GM18511 (cell line): ENCODE measurements at regions not wholly inside any gene's neighbourhood (a gene's known extent, or its start where the extent isn't known, plus 50 kb on each side); places are given as distances from the start of the nearest gene placed in this dataset.

Source experiments
- ATAC-seq: cut with Tn5 transposase; IDR thresholded peaks from one replicate; pipeline ENCODE4 v1.9.1; 2021; ENCODE audit warnings: mild to moderate bottlenecking, moderate library complexity; ENCODE audit not compliant: unreplicated experiment

DNA sequence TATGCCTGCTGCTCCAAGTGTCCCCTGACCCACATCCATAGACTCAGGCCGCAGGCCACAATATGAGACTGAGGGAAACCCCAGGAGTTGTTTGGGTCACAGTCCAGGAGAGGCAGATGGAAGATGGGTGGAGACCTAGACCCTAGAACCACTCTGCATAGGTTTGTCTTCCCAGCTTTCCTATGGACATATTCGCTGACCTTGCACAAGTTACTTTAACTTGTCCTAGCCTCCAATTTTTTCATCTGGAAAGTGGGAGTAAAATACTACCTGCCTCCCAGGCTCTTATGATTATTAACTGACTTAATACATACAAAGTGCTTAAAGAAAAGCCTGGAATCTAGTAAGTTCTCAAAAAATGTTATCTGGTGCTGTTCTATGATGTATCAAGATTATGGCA, 157.1 kb upstream of the IFNG-AS1 start:
- no peak for ATAC-seq

DNA sequence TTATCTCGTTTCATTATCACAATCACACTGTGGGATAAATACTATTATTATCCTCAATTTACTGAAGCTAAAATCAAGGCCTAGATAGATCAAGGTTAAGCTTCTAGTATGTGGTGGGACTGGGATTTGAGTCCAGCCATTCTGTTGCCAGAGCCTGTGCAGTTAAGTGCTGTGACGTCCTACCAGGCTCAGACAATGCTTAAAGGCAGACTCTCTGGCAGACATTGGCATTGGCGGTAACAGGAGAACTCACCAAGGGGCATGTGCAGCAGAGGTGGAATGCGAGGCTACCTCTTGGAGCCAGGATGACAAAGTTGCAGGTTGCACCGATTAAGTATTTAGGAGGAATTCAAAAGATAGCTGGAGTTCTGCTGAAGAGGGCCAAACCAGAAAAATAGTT, 155.6 kb upstream of the IFNG-AS1 start:
- no peak for ATAC-seq

DNA sequence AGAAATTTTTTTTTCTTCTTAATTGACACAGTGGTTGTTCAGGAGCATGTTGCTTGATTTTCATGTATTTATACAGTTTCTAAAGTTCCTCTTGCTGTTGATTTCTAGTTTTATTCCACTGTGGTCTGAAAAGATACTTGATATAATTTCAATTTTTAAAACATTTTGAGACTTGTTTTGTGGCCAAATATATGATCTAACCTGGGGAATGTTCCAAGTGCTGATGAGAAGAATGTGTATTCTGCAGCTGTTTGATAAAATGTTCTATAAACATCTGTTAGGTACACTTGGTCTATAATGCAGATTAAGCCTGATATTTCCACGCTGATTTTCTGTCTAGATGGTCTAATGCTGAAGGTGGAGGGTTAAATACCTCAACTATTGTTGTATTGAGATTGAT, 151.4 kb upstream of the IFNG-AS1 start:
- no peak for ATAC-seq

DNA sequence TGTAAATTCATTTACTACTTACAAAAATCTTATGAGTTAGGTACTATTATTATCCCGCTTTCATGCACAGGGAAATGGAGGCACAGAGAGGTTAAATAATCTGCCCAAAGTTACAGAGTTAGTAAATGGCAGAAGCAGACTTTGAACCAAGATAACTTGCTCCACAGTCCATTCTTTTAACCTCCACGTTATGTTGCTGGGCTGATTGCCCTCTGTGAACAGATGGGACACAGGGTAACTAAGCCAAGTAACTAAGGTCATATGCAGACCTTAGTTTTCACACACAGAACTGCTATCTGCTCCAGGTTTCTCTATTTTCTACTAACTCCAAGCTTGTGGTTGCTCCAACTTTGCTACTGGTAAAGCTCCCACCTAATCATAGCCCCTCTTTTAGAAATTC, 147.1 kb upstream of the IFNG-AS1 start:
- no peak for ATAC-seq

DNA sequence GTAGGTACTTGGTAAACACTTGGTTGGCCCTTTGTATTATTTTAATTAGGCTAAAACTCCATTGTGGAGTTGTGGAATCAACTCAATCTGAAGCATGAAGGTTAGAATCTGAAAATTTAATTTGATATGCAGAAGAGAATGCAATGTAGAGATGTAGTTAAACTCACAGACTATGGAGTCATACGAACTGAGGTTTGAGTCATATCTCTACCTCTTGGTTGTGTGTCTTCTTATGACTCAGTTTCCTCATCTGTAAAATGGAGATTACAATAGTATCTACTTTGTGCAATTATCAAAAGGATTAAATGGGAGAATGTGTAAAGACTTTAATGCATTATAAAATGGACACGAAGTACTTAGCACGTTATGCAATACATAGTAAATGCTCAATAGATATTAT, 146.0 kb upstream of the IFNG-AS1 start:
- no peak for ATAC-seq

DNA sequence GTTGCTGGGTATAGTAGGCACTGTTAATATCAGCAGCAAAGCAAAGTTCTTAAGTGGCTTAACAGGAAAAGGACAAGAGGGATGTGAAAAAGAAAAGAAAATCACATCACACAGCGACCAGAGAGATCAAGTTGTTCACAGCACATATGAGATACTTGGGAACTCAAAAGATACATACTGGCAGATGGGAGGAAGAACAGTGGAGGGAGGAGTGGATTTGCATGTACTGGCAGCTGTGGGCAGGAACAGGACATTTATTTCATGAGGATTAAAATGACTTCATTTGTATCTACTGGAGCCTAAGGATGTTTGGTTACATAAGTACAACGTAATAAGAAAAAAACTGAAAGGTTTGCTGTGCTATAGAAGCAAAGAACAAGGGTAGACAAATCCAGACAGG, 136.5 kb upstream of the IFNG-AS1 start:
- no peak for ATAC-seq

DNA sequence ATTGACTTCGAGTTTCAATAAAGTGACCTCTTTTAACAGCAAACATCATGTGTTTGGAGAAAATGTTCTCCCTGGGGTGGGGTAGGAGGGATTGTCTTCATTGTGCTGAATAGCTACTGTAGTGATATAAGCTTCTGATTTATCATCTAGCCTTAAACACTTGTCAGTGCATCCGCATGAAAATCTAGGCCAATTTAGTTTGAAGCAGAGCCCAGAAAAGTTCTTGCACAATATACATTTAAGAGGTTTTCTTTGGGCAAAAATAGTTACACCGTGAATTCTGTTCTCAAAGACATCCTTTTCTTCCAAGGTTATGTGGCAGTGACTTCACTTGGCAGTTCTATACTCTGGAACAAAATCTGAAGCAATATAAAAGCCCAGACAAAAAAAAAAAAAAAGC, 136.0 kb upstream of the IFNG-AS1 start:
- ATAC-seq = no peak

DNA sequence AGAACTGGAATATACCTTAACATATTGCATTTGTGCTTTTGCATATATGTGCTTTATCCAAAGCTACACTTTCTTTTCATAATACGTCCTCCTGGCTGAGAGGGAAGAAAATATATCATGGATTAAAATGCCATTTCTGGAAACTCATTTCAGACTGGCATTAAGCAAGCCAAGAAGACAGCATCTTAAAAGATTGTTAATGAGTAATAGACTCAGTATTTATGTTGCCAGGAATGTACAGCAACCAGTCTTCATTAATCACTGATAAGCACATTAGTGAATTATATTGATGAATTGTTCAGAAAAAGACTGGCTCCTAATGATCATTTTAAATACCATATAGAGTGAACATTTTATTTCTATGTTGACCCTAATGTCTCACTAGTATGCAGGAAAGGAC, 134.9 kb upstream of the IFNG-AS1 start:
- no peak for ATAC-seq

DNA sequence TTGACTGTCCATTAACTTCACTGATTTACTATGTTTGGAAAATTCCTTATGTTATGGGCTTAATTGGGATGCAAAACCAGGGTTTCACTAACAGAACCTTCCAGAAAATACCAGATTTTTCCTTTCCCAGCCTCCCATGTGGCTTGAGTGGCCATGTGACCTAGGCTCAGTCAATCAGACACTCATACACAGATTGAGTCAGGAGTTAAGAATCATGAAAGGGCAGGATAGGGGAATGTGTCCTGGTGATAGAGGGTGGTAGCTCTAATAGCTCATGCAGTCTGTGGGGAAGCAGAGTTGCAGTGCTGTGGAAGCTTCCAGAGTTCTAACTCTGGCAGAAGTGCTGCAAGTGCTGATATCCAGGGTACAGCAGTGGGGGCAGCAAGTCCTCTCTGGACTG, 134.1 kb upstream of the IFNG-AS1 start:
- no peak for ATAC-seq

DNA sequence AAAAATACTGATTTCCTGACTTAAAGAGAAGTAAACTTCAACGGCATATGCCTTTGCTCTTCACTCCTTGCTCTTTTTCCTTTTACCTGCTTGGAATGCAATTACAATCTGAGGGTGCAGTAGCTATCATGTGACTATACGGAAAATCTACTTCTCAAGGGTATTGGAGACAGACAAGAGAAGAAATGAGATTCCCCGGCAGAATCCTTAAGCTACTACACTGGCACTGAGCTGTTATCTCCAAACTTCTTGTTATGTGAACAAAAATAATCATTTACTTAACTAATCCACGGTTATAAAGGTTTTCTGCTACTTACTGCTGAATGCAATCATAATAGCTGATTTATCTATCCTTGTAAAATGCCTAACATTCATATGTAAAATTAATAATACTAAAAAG, 118.0 kb upstream of the IFNG-AS1 start:
- ATAC-seq = no peak

DNA sequence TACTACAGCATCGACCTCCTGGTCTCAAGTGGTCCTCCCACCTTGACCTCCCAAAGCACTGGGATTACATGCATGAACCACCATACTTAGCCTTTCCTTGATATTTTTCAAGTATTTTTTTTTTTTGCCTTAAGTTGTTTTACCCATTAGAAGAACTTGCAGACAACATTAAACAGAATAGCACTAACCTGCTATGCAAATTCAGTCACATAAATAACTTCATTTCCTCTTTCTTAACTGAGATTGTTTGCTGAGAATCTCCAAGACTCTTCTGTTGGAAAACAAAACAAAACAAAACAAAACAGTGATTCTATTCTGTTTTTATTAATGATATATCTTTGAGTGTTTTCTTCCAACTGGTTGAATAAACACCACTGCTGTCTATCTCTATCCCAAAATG, 115.9 kb upstream of the IFNG-AS1 start:
- no peak for ATAC-seq

DNA sequence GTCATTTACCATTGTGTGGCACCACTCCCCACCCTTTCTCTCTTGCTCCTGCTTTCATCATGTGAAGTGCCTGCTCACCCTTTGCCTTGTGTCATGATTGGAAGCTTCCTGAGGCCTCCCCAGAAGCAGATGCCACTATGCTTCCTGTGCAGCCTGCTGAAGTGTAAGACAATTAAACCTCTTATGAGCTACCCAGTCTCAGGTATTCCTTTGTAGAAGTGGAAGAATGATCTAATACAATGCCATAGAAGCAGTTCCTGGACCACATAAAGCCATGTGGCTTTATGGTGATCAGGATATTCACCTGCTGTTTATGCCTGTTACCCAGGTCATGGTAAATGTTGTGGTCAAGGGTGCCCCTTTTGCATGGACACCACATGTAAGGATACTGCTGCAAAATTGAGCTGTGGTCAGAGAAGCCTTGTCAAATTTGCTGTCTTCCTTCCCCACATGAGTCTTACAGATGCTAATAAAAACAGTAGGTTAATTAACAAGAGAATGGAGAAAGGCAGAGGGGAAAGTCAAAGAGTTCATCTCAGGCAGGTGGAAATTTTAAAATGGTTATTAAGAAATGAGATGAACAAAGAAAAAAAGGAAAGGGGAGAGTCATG, 112.8 kb upstream of the IFNG-AS1 start:
- no peak for ATAC-seq

DNA sequence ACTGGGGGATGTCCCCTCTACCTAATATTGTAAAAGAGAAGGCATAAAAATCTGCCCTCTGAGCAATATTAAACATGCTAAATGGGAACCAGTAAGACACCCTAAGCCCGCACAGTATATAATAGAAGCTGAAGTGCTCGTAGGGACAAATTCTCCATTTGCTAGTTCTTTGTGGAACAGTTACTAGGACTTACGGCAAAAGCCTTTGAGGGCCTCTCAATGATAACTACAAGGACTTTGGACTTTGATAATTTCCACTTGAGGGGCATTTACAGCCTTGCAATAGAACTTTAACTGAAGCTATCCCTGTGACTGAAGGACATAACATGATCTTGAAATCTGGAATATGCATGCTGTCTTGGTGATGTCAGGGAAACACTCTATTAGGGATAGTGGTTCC, 111.5 kb upstream of the IFNG-AS1 start:
- no peak for ATAC-seq

DNA sequence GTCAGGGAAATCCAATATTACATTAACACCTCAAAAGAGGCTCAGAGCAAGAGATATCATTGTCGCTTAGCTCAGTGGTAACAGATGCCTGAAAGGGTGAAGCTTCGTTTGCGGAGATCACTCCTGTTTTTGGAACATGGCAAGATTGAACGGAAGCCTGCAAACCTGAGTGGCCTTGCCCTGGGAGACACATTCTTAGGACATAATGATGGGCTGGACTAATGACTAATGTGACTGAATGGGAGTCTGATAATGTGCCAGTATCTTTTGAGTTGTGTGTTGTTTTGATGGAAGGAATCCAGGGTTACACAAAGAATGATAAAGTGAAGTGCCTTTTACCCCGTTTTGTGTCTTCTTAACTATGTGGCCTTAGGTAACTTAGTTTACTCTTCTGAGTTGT, 109.3 kb upstream of the IFNG-AS1 start:
- no peak for ATAC-seq

DNA sequence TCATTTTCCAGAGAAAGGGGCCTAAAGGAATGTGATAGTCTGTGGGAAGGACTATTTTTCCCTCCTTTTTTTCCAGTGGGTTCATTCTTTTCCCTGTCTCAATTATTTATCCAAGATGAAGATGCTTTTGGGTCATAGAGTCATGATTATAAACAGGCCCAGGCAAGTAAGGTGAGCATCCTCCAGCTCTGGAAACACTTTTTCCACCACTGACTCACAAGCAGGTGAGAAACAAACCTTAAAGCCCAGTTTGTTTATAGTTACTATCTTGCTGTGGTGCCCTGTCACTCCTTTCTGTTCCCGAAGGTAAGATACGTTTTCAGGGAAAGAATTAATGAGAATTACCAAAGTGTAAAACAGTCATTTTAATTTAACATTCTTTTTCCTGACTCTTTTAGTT, 107.7 kb upstream of the IFNG-AS1 start:
- no peak for ATAC-seq

DNA sequence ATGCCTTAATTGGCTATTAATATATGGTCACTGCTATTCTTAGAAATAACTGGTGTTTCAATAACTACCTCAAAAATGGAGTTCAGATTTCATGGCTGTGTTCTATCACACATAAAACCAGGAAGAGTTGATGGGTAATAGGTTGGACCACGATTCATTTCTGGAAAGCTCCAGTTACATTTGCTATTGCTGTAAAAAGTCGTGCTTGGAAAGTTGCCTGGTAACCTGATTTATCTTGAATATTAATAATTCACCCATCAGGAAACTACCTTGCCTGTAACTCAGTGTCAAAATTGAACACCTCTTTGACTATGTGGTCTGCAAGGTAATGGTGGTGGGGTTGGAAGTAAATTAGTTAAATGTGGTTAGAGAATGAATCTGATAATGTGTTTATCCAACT, 104.7 kb upstream of the IFNG-AS1 start:
- ATAC-seq = no peak

DNA sequence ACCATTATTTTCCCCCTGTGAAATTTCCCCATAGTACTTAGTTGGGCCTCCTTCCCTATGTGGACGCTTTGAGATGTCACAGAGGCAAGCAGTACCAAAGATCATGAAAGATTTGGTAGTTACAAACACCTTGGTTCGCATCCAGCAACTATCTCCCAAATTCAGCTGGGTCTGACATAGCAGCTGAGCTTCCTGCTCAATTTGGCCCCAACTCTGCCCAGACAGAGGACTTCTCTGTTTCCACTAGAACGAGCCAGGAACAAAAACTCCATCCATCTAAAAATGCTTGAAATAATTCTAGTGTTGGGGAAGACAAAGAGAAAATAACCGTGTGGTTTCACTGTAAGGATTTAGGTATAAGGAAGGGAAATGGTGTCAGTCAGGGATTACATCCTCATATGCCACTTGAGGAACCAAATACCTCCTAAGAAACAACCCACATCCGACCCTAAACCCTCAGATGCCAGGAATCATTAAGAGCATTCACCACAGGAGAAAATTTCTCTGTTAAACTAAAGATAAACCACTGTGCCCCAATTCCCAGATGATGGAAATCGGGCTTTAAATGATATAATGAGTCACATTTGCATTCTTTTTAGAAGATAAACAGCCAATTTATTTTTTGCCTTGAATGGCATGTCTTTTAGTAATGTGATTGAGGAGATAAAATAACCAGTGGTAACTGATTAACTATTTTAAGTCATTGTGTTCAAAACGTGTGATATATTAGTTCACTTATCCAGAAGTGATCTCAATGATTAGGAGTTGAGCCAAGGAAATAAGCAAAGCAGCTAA, 103.7 kb upstream of the IFNG-AS1 start:
- no peak for ATAC-seq

DNA sequence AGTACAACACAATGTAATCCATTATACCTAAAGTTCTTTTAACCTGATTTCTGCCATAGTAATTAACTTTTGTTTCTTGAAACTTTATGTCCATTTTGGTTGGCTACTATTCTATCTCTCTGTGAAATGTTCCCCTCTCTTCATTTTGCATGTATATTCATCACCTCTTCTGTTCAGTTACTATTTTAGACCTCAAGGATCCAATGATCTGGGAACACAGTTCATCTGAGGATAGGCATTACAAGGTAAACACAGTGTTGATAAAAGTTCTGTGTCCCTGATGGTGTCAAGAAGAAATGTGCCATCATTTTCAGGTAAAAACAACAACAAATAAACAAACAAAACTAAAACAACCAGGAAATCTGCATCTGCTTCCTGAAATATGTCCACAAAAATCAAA, 102.2 kb upstream of the IFNG-AS1 start:
- no peak for ATAC-seq

DNA sequence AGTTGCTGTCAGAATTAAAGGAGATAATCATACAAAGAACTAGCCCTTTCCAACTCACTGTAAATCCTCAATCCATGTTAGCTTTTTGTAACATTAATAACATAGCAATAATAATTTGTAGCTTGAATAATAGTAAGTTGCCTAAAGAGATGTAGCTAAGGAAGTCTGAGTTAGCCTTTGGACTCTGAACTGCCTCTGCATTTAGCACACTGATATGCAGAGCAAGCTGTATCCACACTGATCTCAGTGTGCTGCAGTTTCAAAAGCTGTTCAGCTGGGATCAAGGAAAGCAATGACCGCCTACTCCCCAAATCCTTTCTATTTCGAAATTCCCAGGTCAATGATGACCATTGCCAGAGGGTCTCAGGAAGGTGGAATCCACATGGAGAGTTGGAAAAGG, 99.3 kb upstream of the IFNG-AS1 start:
- ATAC-seq = no peak

DNA sequence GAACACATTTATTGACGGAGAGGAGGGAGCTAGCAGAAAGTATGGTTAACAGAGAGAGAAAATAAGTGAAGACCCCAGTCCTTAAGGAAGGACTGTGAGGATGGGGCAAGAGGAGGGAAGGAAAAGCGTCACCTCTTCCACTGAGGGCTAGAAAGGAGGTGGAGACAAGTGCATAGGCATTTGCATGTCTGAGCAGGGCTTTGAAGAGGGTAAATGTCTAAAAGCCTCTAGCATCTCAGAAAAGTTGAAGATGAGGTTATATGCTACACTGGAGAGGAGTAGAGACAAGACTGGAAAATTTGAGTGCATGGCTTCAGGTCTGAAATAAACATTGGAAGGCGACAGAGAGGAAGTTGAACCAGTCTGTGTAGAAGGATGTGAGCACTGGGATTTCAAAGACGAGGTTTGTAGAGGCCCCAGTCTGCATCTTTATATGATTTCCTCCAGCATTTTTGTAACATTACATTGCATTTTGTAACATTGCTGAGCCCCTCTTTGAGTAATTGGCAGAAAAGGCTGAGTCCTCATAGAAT, 98.5 kb upstream of the IFNG-AS1 start:
- no peak for ATAC-seq

DNA sequence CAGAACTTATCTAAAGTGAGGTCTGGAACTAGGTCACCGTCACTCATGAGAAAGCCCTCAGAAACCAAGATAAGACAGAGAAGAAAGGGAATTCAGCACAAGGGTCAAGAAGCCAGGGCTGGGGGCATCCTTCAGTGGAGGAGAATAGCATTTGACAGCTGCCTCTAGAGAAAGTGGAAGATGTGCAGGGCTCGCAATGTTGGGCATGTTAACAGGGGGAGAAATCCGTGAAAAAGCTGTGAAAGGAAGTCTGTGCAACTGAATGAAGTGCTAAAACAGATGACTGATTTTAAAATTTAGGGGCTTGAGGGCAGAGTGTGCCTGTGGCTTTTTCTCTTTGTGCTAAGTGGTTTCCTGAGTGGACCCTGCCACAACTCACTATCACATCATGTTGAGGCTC, 97.7 kb upstream of the IFNG-AS1 start:
- no peak for ATAC-seq

DNA sequence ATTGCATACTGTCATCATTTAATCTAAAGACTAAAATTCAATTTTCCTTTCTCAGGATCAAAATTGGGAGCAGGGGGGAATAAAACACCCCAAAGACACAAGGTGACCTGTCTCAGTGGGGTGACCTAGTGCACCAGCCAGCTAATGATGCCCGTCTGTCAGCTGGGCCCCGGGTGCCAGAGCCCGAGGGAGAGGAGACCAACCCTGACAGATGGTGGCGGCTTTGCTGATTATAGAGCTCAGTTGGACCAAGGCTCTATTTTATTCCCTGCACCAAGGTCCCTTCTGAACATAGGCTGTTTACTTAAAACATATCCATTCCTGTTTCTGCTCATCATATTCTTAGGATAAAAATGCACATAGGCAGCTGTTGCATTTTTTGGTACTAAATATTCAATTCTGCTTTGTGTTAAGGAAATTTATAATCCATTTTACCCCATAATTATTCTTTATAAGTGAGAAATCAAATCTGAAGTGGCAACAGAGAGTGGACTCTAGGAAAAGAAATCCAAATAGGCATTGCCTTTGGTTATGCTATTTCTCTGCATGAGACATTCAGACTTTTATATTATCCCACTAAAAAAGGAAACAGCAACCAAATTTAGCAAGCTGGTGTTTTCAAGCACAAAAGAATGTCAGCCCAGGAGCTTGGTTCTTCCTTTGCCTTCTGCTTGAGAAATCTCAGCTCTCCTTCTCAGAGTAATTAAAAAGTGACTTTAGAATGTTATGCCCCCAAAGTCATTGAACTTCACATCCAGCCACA, 96.8 kb upstream of the IFNG-AS1 start:
- ATAC-seq = no peak
